Stimulated activated CD4-positive, alpha-beta T cell treated with anti-CD3 and anti-CD28 coated beads, TNF-alpha, amount 100 ng/mL, for 24 hours (primary cell): ENCODE measurements at regions not wholly inside any gene's neighbourhood (a gene's known extent, or its start where the extent isn't known, plus 50 kb on each side); places are given as distances from the start of the nearest gene placed in this dataset.

Experiments
- DNase-seq, 3 experiments: peaks; one replicate each; pipeline ENCODE4 v3.0.0-alpha.2; 2020; ENCODE audit warnings: low read depth in 3 of 3

- no peak for DNase-seq
Measured at GRCh38 chr6:15735567-15736265, 72.9 kb upstream of the DTNBP1 start.

- DNase-seq, result no peak
Measured at GRCh38 chr6:15734118-15734897, 71.5 kb upstream of the DTNBP1 start.

GRCh38 chr6:15730922-15731321 is 68.1 kb upstream of the DTNBP1 start:
- no peak for DNase-seq

- DNase-seq, result no peak
Measured at GRCh38 chr6:15730442-15730841, 67.6 kb upstream of the DTNBP1 start.

GRCh38 chr6:15722731-15723130 is 59.9 kb upstream of the DTNBP1 start:
- DNase-seq, result no peak

GRCh38 chr6:15716889-15717288 is 54.1 kb upstream of the DTNBP1 start:
- no peak for DNase-seq

GRCh38 chr6:15715851-15716250 is 53.0 kb upstream of the DTNBP1 start:
- DNase-seq, result no peak

GRCh38 chr6:15715060-15715459 is 52.2 kb upstream of the DTNBP1 start:
- DNase-seq, result peak in 1 of 3 experiments; percentile 37

- no peak for DNase-seq
Measured at GRCh38 chr6:15714658-15715057, 51.8 kb upstream of the DTNBP1 start.

GRCh38 chr6:15713325-15713724 is 50.5 kb upstream of the DTNBP1 start:
- no peak for DNase-seq

- DNase-seq, result no peak
Measured at GRCh38 chr6:15712797-15713196, 50.0 kb upstream of the DTNBP1 start.
